GM23338 (cell line): ENCODE measurements at regions not wholly inside any gene's neighbourhood (a gene's known extent, or its start where the extent isn't known, plus 50 kb on each side); places are given as distances from the start of the nearest gene placed in this dataset.
A peak's percentile ranks its signal among the peaks of the same experiment; 100 is the strongest.

Experiments used
- ATAC-seq: fragments of 200-7000 bp; cut with Tn5 transposase; 3 replicates; pipeline ENCODE4 v1.9.1; 2020
- DNase-seq: peaks from one replicate; pipeline ENCODE4 v3.0.0-alpha.2; 2015; ENCODE audit warnings: low spot score
- H2AFZ ChIP-seq: fragments of 200-600 bp; sonication (generic); 2 replicates; pipeline ENCODE4 v1.8.0; 2016; ENCODE audit warnings: antibody characterized with exemption, mild to moderate bottlenecking, moderate library complexity
- H3F3A ChIP-seq: fragments of 200-600 bp; sonication (generic); replicated peaks from 2 replicates; pipeline ENCODE4 v1.8.0; 2017; ENCODE audit warnings: antibody characterized with exemption, mixed run types, low read depth
- H3K27ac ChIP-seq: fragments of 200-600 bp; sonication (generic); 2 replicates; pipeline ENCODE4 v1.6.1; 2016; ENCODE audit warnings: low read depth
- H3K27me3 ChIP-seq: fragments of 200-600 bp; sonication (generic); 2 replicates; pipeline ENCODE4 v1.8.0; 2016; ENCODE audit warnings: mild to moderate bottlenecking, mixed run types, moderate library complexity; ENCODE audit not compliant: insufficient read depth
- H3K36me3 ChIP-seq: fragments of 200-600 bp; sonication (generic); 2 replicates; pipeline ENCODE4 v1.8.0; 2016; ENCODE audit warnings: mild to moderate bottlenecking; ENCODE audit not compliant: insufficient read depth
- H3K4me1 ChIP-seq: fragments of 200-600 bp; sonication (generic); 2 replicates; pipeline ENCODE4 v1.8.0; 2016; ENCODE audit warnings: mild to moderate bottlenecking, moderate library complexity; ENCODE audit not compliant: insufficient read depth
- H3K4me2 ChIP-seq: fragments of 200-600 bp; sonication (generic); 2 replicates; pipeline ENCODE4 v1.7.1; 2017; ENCODE audit warnings: mixed run types
- H3K4me3 ChIP-seq: fragments of 200-600 bp; sonication (generic); 2 replicates; pipeline ENCODE4 v1.6.1; 2016; ENCODE audit warnings: mixed run types
- H3K79me2 ChIP-seq: fragments of 200-600 bp; sonication (generic); replicated peaks from 2 replicates; pipeline ENCODE4 v1.8.0; 2017; ENCODE audit warnings: mild to moderate bottlenecking; ENCODE audit not compliant: insufficient read depth
- H3K9me2 ChIP-seq: fragments of 200-600 bp; sonication (generic); 2 replicates; pipeline ENCODE4 v1.8.0; 2017; ENCODE audit not compliant: insufficient read depth
- H4K20me1 ChIP-seq: fragments of 200-600 bp; sonication (generic); replicated peaks from 2 replicates; pipeline ENCODE4 v1.8.0; 2017; ENCODE audit warnings: mild to moderate bottlenecking; ENCODE audit not compliant: insufficient read depth
- H3K27ac Mint-ChIP-seq: 2 replicates; pipeline ENCODE4 v1.8.0; 2020; ENCODE audit warnings: inconsistent platforms, mild to moderate bottlenecking, moderate library complexity, mixed read lengths
- H3K27me3 Mint-ChIP-seq: 3 replicates; pipeline ENCODE4 v1.8.0; 2022; ENCODE audit warnings: low read depth, mild to moderate bottlenecking, moderate library complexity, mixed read lengths, inconsistent platforms; ENCODE audit not compliant: insufficient read depth, poor library complexity
- H3K36me3 Mint-ChIP-seq: 3 replicates; pipeline ENCODE4 v1.8.0; 2021; ENCODE audit warnings: low read depth, mild to moderate bottlenecking, inconsistent platforms, moderate library complexity, mixed read lengths
- H3K4me1 Mint-ChIP-seq: 3 replicates; pipeline ENCODE4 v1.8.0; 2020; ENCODE audit warnings: mild to moderate bottlenecking, inconsistent platforms, mixed read lengths
- H3K4me3 Mint-ChIP-seq: 3 replicates; pipeline ENCODE4 v1.8.0; 2021; ENCODE audit warnings: moderate library complexity, mild to moderate bottlenecking, inconsistent platforms, mixed read lengths
- H3K9me3 Mint-ChIP-seq: 3 replicates; pipeline ENCODE4 v1.8.0; 2020; ENCODE audit warnings: moderate library complexity, mild to moderate bottlenecking, inconsistent platforms, mixed read lengths
- CREB1 ChIP-seq: fragments of 250-450 bp; sonication (Bioruptor Pico); IDR thresholded peaks from 2 replicates; pipeline ENCODE4 v1.5.0; 2020; ENCODE audit warnings: low read depth, mild to moderate bottlenecking, moderate library complexity
- CTCF ChIP-seq, 2 experiments: fragments of 200-600 bp in 1 of 2; sonication (generic) in 1 of 2; conservative IDR thresholded peaks; 2 replicates each; pipeline versions ENCODE4 v1.5.1 to v1.6.1; 2016 to 2017; ENCODE audit warnings: antibody characterized with exemption in 2 of 2, low read depth in 2 of 2, mild to moderate bottlenecking in 2 of 2, moderate library complexity in 1 of 2
- ETS1 ChIP-seq: IDR thresholded peaks from 2 replicates; pipeline ENCODE4 v1.6.1; 2016; ENCODE audit warnings: antibody characterized with exemption
- EZH2 ChIP-seq: fragments of 200-600 bp; sonication (generic); IDR thresholded peaks from one replicate; pipeline ENCODE4 v1.8.0; 2017; ENCODE audit warnings: antibody characterized with exemption, mild to moderate bottlenecking, low read depth; ENCODE audit not compliant: unreplicated experiment
- EZH2phosphoT487 ChIP-seq: fragments of 200-600 bp; sonication (generic); IDR thresholded peaks from one replicate; pipeline ENCODE4 v1.8.1; 2018; ENCODE audit warnings: antibody characterized with exemption; ENCODE audit not compliant: unreplicated experiment
- JUNB ChIP-seq: IDR thresholded peaks from one replicate; pipeline ENCODE4 v1.6.1; 2016; ENCODE audit warnings: antibody characterized with exemption; ENCODE audit not compliant: unreplicated experiment
- NANOG ChIP-seq: IDR thresholded peaks from 2 replicates; pipeline ENCODE4 v1.6.1; 2016; ENCODE audit warnings: antibody characterized with exemption, borderline replicate concordance
- POLR2AphosphoS5 ChIP-seq: IDR thresholded peaks from 2 replicates; pipeline ENCODE4 v1.6.1; 2016; ENCODE audit warnings: antibody characterized with exemption, low read depth
- ZNF114 ChIP-seq: fragments of 250-450 bp; sonication (Bioruptor Pico); IDR thresholded peaks from 2 replicates; pipeline ENCODE4 v1.5.0; 2020; ENCODE audit warnings: mild to moderate bottlenecking, moderate library complexity
- ZNF331 ChIP-seq: fragments of 250-450 bp; sonication (Bioruptor Pico); IDR thresholded peaks from 2 replicates; pipeline ENCODE4 v1.5.0; 2020; ENCODE audit warnings: low read depth, mild to moderate bottlenecking, moderate library complexity
- ZNF462 ChIP-seq: fragments of 250-450 bp; sonication (Bioruptor Pico); IDR thresholded peaks from 2 replicates; pipeline ENCODE4 v1.5.0; 2020; ENCODE audit warnings: mild to moderate bottlenecking, moderate library complexity

GRCh38 chr18:8536231-8536630, 73.0 kb upstream of the RAB12 start:
- Histone ChIP-seq H3K4me3 (no peak overlapping the region), H3K4me1 (no peaks in the 10 kb centered on the region), H3K27ac (no peak overlapping the region), H3K4me2 (no peak overlapping the region), H3F3A (no peaks in the 10 kb centered on the region), H2AFZ (no peak overlapping the region; the same call in 1 of the 2 replicates), H4K20me1 (no peaks in the 10 kb centered on the region), H3K9me2 (0 out of 2 replicates have a peak, but pooled peaks cover 6% of the 10 kb centered on the region), H3K79me2 (no peaks in the 10 kb centered on the region), H3K36me3 (no peaks in the 10 kb centered on the region), H3K27me3 (no peaks in the 10 kb centered on the region)
- H3K4me3 Mint-ChIP-seq = no peak overlapping the region
- DNase-seq (peak; percentile 21), ATAC-seq (peak; percentile 55)
- peaks cover 1% of the 10 kb centered on the region for H3K27me3 Mint-ChIP-seq
- no peak overlapping the region for H3K27ac Mint-ChIP-seq
- TF ChIP-seq EZH2 = no peak
- no peak for TF ChIP-seq POLR2AphosphoS5
- no peak for TF ChIP-seq NANOG
- no peak for TF ChIP-seq CREB1 (CRISPR knock-in tag)
- TF ChIP-seq ZNF331 (CRISPR knock-in tag) = no peak
- no peak for TF ChIP-seq ETS1
- H3K9me3 Mint-ChIP-seq = peaks cover 18% of the 10 kb centered on the region
- peaks cover 7% of the 10 kb centered on the region; the same call in 2 of the 3 replicates for H3K36me3 Mint-ChIP-seq
- H3K4me1 Mint-ChIP-seq = no peaks in the 10 kb centered on the region

- Histone ChIP-seq H3K27ac (no peak overlapping the region), H3K27me3 (no peaks in the 10 kb centered on the region), H3K36me3 (no peaks in the 10 kb centered on the region), H2AFZ (peak overlapping the region; percentile 74; the same call in 1 of the 2 replicates), H4K20me1 (no peaks in the 10 kb centered on the region), H3K9me2 (0 out of 2 replicates have a peak, but pooled peaks cover 6% of the 10 kb centered on the region), H3K4me2 (no peak overlapping the region), H3K79me2 (no peaks in the 10 kb centered on the region), H3F3A (no peaks in the 10 kb centered on the region), H3K4me3 (no peak overlapping the region), H3K4me1 (no peaks in the 10 kb centered on the region)
- H3K36me3 Mint-ChIP-seq = 0 out of 3 replicates have a peak, but pooled peaks cover under 1% of the 10 kb centered on the region
- H3K4me1 Mint-ChIP-seq = no peaks in the 10 kb centered on the region
- peaks cover under 1% of the 10 kb centered on the region for H3K27me3 Mint-ChIP-seq
- no peak; the same call in 2 of the 3 replicates for ATAC-seq
- H3K27ac Mint-ChIP-seq = no peak overlapping the region
- no peak for DNase-seq
- peaks cover 11% of the 10 kb centered on the region for H3K9me3 Mint-ChIP-seq
- H3K4me3 Mint-ChIP-seq = no peak overlapping the region
- TF ChIP-seq NANOG (no peak), ZNF114 (CRISPR knock-in tag) (no peak), CTCF (conservative IDR thresholded peaks at IDR 0.05; ENCODE audit: low read depth in 2 of 2) (no peak), ZNF462 (CRISPR knock-in tag) (no peak), ZNF331 (CRISPR knock-in tag) (no peak), JUNB (no peak), EZH2phosphoT487 (no peak), EZH2 (no peak), CREB1 (CRISPR knock-in tag) (no peak)
These were observed 72.3 kb upstream of the RAB12 start for GRCh38 chr18:8536922-8537321.
